ENCODE measurements at regions not wholly inside any gene's neighbourhood (a gene's known extent, or its start where the extent isn't known, plus 50 kb on each side); places are given as distances from the start of the nearest gene placed in this dataset.

- TF ChIP-seq, protein P1, sequence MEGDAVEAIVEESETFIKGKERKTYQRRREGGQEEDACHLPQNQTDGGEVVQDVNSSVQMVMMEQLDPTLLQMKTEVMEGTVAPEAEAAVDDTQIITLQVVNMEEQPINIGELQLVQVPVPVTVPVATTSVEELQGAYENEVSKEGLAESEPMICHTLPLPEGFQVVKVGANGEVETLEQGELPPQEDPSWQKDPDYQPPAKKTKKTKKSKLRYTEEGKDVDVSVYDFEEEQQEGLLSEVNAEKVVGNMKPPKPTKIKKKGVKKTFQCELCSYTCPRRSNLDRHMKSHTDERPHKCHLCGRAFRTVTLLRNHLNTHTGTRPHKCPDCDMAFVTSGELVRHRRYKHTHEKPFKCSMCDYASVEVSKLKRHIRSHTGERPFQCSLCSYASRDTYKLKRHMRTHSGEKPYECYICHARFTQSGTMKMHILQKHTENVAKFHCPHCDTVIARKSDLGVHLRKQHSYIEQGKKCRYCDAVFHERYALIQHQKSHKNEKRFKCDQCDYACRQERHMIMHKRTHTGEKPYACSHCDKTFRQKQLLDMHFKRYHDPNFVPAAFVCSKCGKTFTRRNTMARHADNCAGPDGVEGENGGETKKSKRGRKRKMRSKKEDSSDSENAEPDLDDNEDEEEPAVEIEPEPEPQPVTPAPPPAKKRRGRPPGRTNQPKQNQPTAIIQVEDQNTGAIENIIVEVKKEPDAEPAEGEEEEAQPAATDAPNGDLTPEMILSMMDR (conservative IDR thresholded peaks at IDR 0.05; ENCODE audit: low read length): no peak
- no peak for TF ChIP-seq EZH2phosphoT487 (IDR thresholded peaks at IDR 0.05; ENCODE audit: borderline replicate concordance, low read depth, low read length)
Measured at GRCh38 chr11:127492029-127492428, 491.5 kb upstream of the KIRREL3 start.
